ENCODE measurements at regions not wholly inside any gene's neighbourhood (a gene's known extent, or its start where the extent isn't known, plus 50 kb on each side); places are given as distances from the start of the nearest gene placed in this dataset.

GRCh38 chrX:127466211-127466610 is 586.0 kb downstream of the ACTRT1 start:
- Histone ChIP-seq H4K5ac (ENCODE audit: insufficient read length, low read depth, low read length) (no peak overlapping the region), H3K4me1 (ENCODE audit: insufficient read depth, low read length) (no peaks in the 10 kb centered on the region), H3K23me2 (ENCODE audit: insufficient read length, low read depth, low read length, poor library complexity, severe bottlenecking) (no peaks in the 10 kb centered on the region), H3K56ac (ENCODE audit: insufficient read length, low read depth, low read length) (no peak overlapping the region), H4K20me1 (ENCODE audit: control insufficient read depth, insufficient read depth, insufficient read length) (no peaks in the 10 kb centered on the region), H2BK120ac (ENCODE audit: low read depth, low read length, poor library complexity, severe bottlenecking) (no peak overlapping the region), H3K4me2 (ENCODE audit: insufficient read depth, insufficient read length, low read length) (no peak overlapping the region), H3K18ac (ENCODE audit: insufficient read length, low read depth, low read length) (no peak overlapping the region), H3K79me1 (ENCODE audit: insufficient read depth, low read depth, low read length, poor library complexity, severe bottlenecking) (no peaks in the 10 kb centered on the region), H3K27me3 (ENCODE audit: insufficient read depth, low read length) (no peaks in the 10 kb centered on the region), H3K23ac (ENCODE audit: insufficient read length, low read depth, low read length) (no peak overlapping the region), H4K91ac (ENCODE audit: insufficient read length, low read depth, low read length) (no peak overlapping the region), H4K8ac (replicated peaks; ENCODE audit: insufficient read length, low read depth, low read length) (no peak overlapping the region), H2AFZ (ENCODE audit: low read length) (no peak overlapping the region), H3K9me3 (ENCODE audit: control insufficient read depth, low read depth, low read length) (no peaks in the 10 kb centered on the region), H2AK5ac (ENCODE audit: insufficient read length, low read length) (no peak overlapping the region), H3K27ac (ENCODE audit: insufficient read length, low read depth, low read length) (no peak overlapping the region), H2BK5ac (ENCODE audit: insufficient read length, low read length) (no peak overlapping the region), H2BK20ac (ENCODE audit: low read depth, low read length, poor library complexity, severe bottlenecking) (no peak overlapping the region), H3K14ac (ENCODE audit: insufficient read depth, low read length) (no peak overlapping the region), H3K79me2 (ENCODE audit: insufficient read depth, low read length) (no peaks in the 10 kb centered on the region), H3T11ph (ENCODE audit: low read length) (no peak overlapping the region), H3K9ac (ENCODE audit: extremely low read depth, insufficient read length, low read length) (no peak overlapping the region), H3K4ac (ENCODE audit: low read depth, low read length) (no peak overlapping the region), H2BK15ac (ENCODE audit: low read depth, low read length) (no peak overlapping the region), H2BK12ac (ENCODE audit: insufficient read length, low read depth, low read length) (no peak overlapping the region)
- TF ChIP-seq, protein P1, sequence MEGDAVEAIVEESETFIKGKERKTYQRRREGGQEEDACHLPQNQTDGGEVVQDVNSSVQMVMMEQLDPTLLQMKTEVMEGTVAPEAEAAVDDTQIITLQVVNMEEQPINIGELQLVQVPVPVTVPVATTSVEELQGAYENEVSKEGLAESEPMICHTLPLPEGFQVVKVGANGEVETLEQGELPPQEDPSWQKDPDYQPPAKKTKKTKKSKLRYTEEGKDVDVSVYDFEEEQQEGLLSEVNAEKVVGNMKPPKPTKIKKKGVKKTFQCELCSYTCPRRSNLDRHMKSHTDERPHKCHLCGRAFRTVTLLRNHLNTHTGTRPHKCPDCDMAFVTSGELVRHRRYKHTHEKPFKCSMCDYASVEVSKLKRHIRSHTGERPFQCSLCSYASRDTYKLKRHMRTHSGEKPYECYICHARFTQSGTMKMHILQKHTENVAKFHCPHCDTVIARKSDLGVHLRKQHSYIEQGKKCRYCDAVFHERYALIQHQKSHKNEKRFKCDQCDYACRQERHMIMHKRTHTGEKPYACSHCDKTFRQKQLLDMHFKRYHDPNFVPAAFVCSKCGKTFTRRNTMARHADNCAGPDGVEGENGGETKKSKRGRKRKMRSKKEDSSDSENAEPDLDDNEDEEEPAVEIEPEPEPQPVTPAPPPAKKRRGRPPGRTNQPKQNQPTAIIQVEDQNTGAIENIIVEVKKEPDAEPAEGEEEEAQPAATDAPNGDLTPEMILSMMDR (conservative IDR thresholded peaks at IDR 0.05) = no peak
- no peak overlapping the region; a peak in 1 of 7 replicates for H3K27ac Mint-ChIP-seq
- no peaks in the 10 kb centered on the region for H3K27me3 Mint-ChIP-seq (ENCODE audit: low read depth)
- no peaks in the 10 kb centered on the region for H3K4me1 Mint-ChIP-seq
- peaks cover 0 to 34% of the 10 kb centered on the region in 2 experiments; a peak in 2 of 5 replicates for H3K9me3 Mint-ChIP-seq
- H3K4me3 Mint-ChIP-seq = no peak overlapping the region
- H3K36me3 Mint-ChIP-seq (ENCODE audit: insufficient read depth in 1 of 3, low read depth in 3 of 3) = no peaks in the 10 kb centered on the region
- DNase-seq = no peak
